Stomach (tissue), 8 donors: ENCODE measurements at regions not wholly inside any gene's neighbourhood (a gene's known extent, or its start where the extent isn't known, plus 50 kb on each side); places are given as distances from the start of the nearest gene placed in this dataset.

ENCODE experiments used
- DNase-seq, 2 donors: peaks; one replicate each; pipeline versions ENCODE4 v3.0.0 to v3.0.0-alpha.2; 2013 to 2019
- H3K27ac ChIP-seq, 5 donors: fragments of 200-600 bp in 4 of 5; sonication (generic) in 4 of 5; one replicate each; pipeline ENCODE4 v1.5.1; 2013 to 2019; ENCODE audit warnings: mild to moderate bottlenecking in 1 of 5, moderate library complexity in 1 of 5
- H3K27me3 ChIP-seq, 3 donors: fragments of 200-600 bp; sonication (generic); one replicate each; pipeline ENCODE4 v1.5.1; 2017 to 2019; ENCODE audit warnings: mixed run types in 1 of 3
- H3K36me3 ChIP-seq, 4 donors: fragments of 200-600 bp; sonication (generic); 1 replicate in 3 of 4; 2 replicates in 1 of 4; pipeline ENCODE4 v1.5.1; 2016 to 2019
- H3K4me1 ChIP-seq, 4 donors: fragments of 200-600 bp; sonication (generic); one replicate each; pipeline ENCODE4 v1.5.1; 2016 to 2019
- H3K4me3 ChIP-seq, 4 donors: fragments of 200-600 bp; sonication (generic) in 3 of 4; one replicate each; pipeline ENCODE4 v1.5.1; 2016 to 2019; ENCODE audit warnings: mild to moderate bottlenecking in 1 of 4
- H3K9me3 ChIP-seq, 4 donors: fragments of 200-600 bp; sonication (generic); one replicate each; pipeline ENCODE4 v1.5.1; 2016 to 2019
- EP300 ChIP-seq: sonication (generic); formaldehyde crosslinking; IDR thresholded peaks from one replicate; pipeline ENCODE4 v1.6.1; 2017; ENCODE audit warnings: antibody characterized with exemption
- POLR2A ChIP-seq, 4 donors: fragments of 450-650 bp; IDR thresholded peaks; one replicate each; pipeline ENCODE4 v1.6.1; 2016; ENCODE audit warnings: antibody characterized with exemption in 4 of 4, control low read depth in 2 of 4, mild to moderate bottlenecking in 1 of 4, moderate library complexity in 1 of 4
- POLR2AphosphoS5 ChIP-seq, 3 donors: sonication (generic); formaldehyde crosslinking; IDR thresholded peaks; one replicate each; pipeline ENCODE4 v1.6.1; 2016; ENCODE audit warnings: antibody characterized with exemption in 3 of 3
- WGBS, 5 donors: extraction: QIAGEN DNeasy Blood & Tissue Kit in 3 of 5; methylation state at CpG; one replicate each; pipeline versions ENCODE4 v1.1.5 to v1.1.7; 2013 to 2018; 5-methylcytosine and 5-hydroxymethylcytosine counted together
- intact Hi-C: fragments of 100-400 bp; cut with DNase I; formaldehyde crosslinking; loops from one replicate; pipeline ENCODE4 v1.15.1; 2023; ENCODE audit warnings: low total_unique reads
- TF ChIP-seq, protein P1 (sequence below), 7 experiments: fragments of 450-650 bp in 4 of 7; fragments of 200-600 bp in 3 of 7; sonication (generic) in 3 of 7; IDR thresholded peaks; one replicate each; pipeline ENCODE4 v1.5.1; 2016 to 2019; ENCODE audit warnings: antibody characterized with exemption in 7 of 7, control low read depth in 2 of 7, mild to moderate bottlenecking in 1 of 7
- donor health status: healthy with polysubstance abuse.
- donor health status: Bipolar disorder and iron deficiency.
- donor health status: healthy.

DNA sequence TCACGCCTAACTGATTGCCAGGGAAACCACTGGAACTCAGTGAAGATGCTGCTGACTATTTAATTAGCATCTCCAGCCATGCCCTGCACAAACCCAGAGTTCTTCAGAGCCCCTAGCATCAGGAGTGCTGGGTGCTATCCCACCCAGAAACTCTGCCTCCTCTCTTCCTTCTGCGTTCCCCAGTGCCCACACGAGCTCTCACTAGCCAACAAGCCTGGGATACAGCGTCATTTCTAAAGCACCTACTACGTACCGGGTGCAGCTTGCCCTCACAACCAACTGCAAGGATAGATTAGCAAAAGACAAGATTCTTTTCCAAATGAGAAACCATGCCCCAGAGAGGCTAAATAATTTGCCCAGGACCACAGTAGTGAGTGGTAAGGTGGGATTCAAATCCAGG lies 105.2 kb upstream of the FOXP4 start:
- no peak overlapping the region for H3K4me3 ChIP-seq
- peaks cover 0 to 18% (median 11%) of the 10 kb centered on the region in 3 donors for H3K27me3 ChIP-seq
- TF ChIP-seq, protein P1, sequence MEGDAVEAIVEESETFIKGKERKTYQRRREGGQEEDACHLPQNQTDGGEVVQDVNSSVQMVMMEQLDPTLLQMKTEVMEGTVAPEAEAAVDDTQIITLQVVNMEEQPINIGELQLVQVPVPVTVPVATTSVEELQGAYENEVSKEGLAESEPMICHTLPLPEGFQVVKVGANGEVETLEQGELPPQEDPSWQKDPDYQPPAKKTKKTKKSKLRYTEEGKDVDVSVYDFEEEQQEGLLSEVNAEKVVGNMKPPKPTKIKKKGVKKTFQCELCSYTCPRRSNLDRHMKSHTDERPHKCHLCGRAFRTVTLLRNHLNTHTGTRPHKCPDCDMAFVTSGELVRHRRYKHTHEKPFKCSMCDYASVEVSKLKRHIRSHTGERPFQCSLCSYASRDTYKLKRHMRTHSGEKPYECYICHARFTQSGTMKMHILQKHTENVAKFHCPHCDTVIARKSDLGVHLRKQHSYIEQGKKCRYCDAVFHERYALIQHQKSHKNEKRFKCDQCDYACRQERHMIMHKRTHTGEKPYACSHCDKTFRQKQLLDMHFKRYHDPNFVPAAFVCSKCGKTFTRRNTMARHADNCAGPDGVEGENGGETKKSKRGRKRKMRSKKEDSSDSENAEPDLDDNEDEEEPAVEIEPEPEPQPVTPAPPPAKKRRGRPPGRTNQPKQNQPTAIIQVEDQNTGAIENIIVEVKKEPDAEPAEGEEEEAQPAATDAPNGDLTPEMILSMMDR (IDR thresholded peaks at IDR 0.05), result no peak
- TF ChIP-seq EP300, result no peak
- TF ChIP-seq POLR2AphosphoS5 (IDR thresholded peaks at IDR 0.05), result no peak
- no peak for TF ChIP-seq POLR2A (IDR thresholded peaks at IDR 0.05)
- H3K9me3 ChIP-seq, result no peaks in the 10 kb centered on the region
- intact Hi-C loops, result no loop called here
- no peak for DNase-seq
- H3K4me1 ChIP-seq, result peaks cover 23 to 43% (median 34%) of the 10 kb centered on the region in 4 donors
- no peaks in the 10 kb centered on the region for H3K36me3 ChIP-seq
- 94 to 96% (median 96%) methylated on average over 6 of the region's 6 CpGs for WGBS, 5 donors
- no peak overlapping the region for H3K27ac ChIP-seq

- TF ChIP-seq, protein P1 (IDR thresholded peaks at IDR 0.05), result no peak
- TF ChIP-seq POLR2A (IDR thresholded peaks at IDR 0.05), result no peak
- TF ChIP-seq POLR2AphosphoS5 (IDR thresholded peaks at IDR 0.05), result no peak
- TF ChIP-seq EP300, result no peak
- peaks cover 23 to 45% (median 34%) of the 10 kb centered on the region in 4 donors for H3K4me1 ChIP-seq
- DNase-seq, result peak in 1 of 2 donors; percentile 20
- H3K36me3 ChIP-seq, result no peaks in the 10 kb centered on the region
- 87 to 93% (median 91%) methylated on average over 9 of the region's 9 CpGs for WGBS, 5 donors
- no peaks in the 10 kb centered on the region for H3K9me3 ChIP-seq
- no peak overlapping the region for H3K4me3 ChIP-seq
- no peak overlapping the region for H3K27ac ChIP-seq
- intact Hi-C loops, result no loop called here
- H3K27me3 ChIP-seq, result peaks cover 0 to 18% (median 11%) of the 10 kb centered on the region in 3 donors
Observed at GRCh38 chr6:41441598-41442351, 104.4 kb upstream of the FOXP4 start.

- H3K4me1 ChIP-seq, result peaks cover 23 to 45% (median 34%) of the 10 kb centered on the region in 4 donors
- WGBS, 5 donors, result 67 to 78% (median 67%) methylated on average over 2 of the region's 2 CpGs
- H3K4me3 ChIP-seq, result no peak overlapping the region
- H3K9me3 ChIP-seq, result no peaks in the 10 kb centered on the region
- H3K36me3 ChIP-seq, result no peaks in the 10 kb centered on the region
- H3K27ac ChIP-seq, result no peak overlapping the region
- intact Hi-C loops, result no loop called here
- TF ChIP-seq POLR2A (IDR thresholded peaks at IDR 0.05) (no peak), POLR2AphosphoS5 (IDR thresholded peaks at IDR 0.05) (no peak), EP300 (no peak)
- TF ChIP-seq, protein P1 (IDR thresholded peaks at IDR 0.05), result no peak
- peaks cover 0 to 18% (median 11%) of the 10 kb centered on the region in 3 donors for H3K27me3 ChIP-seq
- no peak for DNase-seq
Observed at GRCh38 chr6:41442352-41442672, 103.9 kb upstream of the FOXP4 start.

DNA sequence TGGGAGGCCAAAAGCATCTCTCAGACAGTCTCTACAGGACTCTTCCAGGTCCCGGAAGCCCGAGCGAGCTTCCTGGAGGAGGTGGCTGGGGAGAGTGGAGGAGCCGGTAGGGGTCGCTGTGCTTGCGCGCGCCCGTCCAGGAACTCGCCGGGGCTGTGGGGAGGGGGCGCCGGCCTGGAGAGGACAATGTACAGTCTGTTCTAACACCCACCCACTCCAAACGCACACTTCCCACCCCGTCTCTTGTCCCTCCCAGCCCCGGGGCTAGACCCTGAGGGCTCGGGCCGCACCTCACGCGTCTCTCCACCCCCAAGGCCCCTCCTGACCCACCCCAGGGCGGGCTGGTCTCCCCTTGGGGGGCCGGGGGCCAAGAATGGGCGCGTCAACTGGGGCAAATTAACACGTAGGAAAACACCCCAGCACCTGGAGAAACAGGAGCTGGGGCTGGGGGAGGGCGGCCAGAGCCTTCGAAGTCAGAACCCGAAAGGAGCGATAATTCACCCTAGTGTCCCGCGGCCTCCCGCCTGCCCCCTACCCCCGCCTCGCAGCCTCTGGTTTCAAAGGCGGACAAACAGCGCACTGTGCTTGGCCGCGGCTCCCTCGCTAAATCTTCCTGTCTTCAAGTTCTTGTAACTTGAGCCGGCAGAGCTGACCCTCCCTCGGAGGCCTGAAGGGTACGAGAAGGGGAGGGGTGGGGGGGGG lies 103.2 kb upstream of the FOXP4 start:
- H3K36me3 ChIP-seq, result no peaks in the 10 kb centered on the region
- intact Hi-C loops, result no loop called here
- H3K27ac ChIP-seq, result peak overlapping the region; percentile 1 to 75 (median 49)
- DNase-seq, result peak; percentile 50 to 94
- 10 to 17% (median 14%) methylated on average over 28 to 42 of the region's 42 CpGs for WGBS, 5 donors
- no peak for TF ChIP-seq POLR2AphosphoS5 (IDR thresholded peaks at IDR 0.05)
- TF ChIP-seq, protein P1 (IDR thresholded peaks at IDR 0.05), result peak in 3 of 7 experiments; percentile 14 to 34 (median 25)
- H3K27me3 ChIP-seq, result peaks cover 0 to 18% (median 11%) of the 10 kb centered on the region in 3 donors
- peaks cover 23 to 50% (median 36%) of the 10 kb centered on the region in 4 donors for H3K4me1 ChIP-seq
- peak overlapping the region; percentile 16 to 33 (median 24) for H3K4me3 ChIP-seq
- no peaks in the 10 kb centered on the region for H3K9me3 ChIP-seq
